ENCODE measurements at regions not wholly inside any gene's neighbourhood (a gene's known extent, or its start where the extent isn't known, plus 50 kb on each side); places are given as distances from the start of the nearest gene placed in this dataset.
A peak's percentile ranks its signal among the peaks of the same experiment; 100 is the strongest.

DNA sequence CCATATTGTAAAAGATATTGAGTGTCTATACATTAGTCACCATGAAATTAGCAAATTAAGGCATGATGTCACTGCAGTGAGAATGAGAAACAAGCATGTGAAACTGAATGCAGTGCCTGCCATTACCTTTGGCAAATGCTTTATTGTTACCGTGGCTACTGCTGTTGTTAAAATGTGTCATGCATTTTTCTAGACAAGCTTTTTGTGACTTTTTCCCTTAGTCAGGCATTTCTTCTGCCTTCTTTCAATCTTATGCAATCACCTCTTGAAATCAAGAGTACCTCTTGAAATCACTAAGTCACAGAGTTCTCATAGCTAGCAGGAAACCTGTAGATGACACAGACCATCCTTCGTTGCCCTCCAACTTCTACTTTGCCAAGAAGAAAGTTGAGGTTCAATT, 461.7 kb upstream of the TENM4 start:
- TF ChIP-seq POLR2A (IDR thresholded peaks at IDR 0.05) = no peak
- TF ChIP-seq, protein P1, sequence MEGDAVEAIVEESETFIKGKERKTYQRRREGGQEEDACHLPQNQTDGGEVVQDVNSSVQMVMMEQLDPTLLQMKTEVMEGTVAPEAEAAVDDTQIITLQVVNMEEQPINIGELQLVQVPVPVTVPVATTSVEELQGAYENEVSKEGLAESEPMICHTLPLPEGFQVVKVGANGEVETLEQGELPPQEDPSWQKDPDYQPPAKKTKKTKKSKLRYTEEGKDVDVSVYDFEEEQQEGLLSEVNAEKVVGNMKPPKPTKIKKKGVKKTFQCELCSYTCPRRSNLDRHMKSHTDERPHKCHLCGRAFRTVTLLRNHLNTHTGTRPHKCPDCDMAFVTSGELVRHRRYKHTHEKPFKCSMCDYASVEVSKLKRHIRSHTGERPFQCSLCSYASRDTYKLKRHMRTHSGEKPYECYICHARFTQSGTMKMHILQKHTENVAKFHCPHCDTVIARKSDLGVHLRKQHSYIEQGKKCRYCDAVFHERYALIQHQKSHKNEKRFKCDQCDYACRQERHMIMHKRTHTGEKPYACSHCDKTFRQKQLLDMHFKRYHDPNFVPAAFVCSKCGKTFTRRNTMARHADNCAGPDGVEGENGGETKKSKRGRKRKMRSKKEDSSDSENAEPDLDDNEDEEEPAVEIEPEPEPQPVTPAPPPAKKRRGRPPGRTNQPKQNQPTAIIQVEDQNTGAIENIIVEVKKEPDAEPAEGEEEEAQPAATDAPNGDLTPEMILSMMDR (IDR thresholded peaks at IDR 0.05) = no peak
- WGBS, 2 donors = 35 to 53% methylated on average over 2 of the region's 2 CpGs
- H3K4me3 ChIP-seq = no peak overlapping the region
- no peaks in the 10 kb centered on the region for H3K9me3 ChIP-seq
- intact Hi-C loops (cut with DNase I) = no loop called here
- no peaks in the 10 kb centered on the region for H3K36me3 ChIP-seq
- H3K4me1 ChIP-seq = no peaks in the 10 kb centered on the region
- H3K27ac ChIP-seq = no peak overlapping the region
- no peak for DNase-seq
- no peaks in the 10 kb centered on the region for H3K27me3 ChIP-seq

GRCh38 chr11:79897896-79898295, 457.1 kb upstream of the TENM4 start:
- Histone ChIP-seq H3K4me1 (peaks cover 0 to 7% (median 0%) of the 10 kb centered on the region in 3 donors), H3K9me3 (peaks cover 0 to 8% (median 0%) of the 10 kb centered on the region in 3 donors), H3K4me3 (no peak overlapping the region), H3K27me3 (no peaks in the 10 kb centered on the region), H3K36me3 (no peaks in the 10 kb centered on the region), H3K27ac (no peak overlapping the region)
- WGBS, 2 donors = 56% methylated on average over 1 of the region's 1 CpG
- no peak for DNase-seq
- TF ChIP-seq POLR2A (IDR thresholded peaks at IDR 0.05) = no peak
- intact Hi-C loops (cut with DNase I) = no loop called here

DNA sequence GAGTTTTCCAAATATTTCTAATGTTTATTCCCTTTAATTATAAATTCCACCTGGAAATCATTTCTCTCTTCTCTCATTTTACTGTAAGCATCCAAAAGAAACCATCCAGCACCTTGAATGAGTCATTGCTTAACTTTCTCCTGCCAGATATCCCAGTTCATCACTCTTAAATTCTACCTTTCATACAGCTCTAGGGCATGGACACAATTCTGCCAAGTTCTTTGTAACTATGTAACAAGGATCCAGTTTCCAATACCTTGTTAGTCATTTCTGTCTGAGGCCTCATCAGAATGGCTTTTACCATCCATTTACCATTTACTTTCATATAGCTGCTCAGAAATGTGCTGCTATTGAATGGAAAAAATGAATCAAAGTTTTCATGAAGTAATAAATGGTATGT, 455.4 kb upstream of the TENM4 start:
- TF ChIP-seq, protein P1 (IDR thresholded peaks at IDR 0.05) = no peak
- TF ChIP-seq POLR2A (IDR thresholded peaks at IDR 0.05) = no peak

DNA sequence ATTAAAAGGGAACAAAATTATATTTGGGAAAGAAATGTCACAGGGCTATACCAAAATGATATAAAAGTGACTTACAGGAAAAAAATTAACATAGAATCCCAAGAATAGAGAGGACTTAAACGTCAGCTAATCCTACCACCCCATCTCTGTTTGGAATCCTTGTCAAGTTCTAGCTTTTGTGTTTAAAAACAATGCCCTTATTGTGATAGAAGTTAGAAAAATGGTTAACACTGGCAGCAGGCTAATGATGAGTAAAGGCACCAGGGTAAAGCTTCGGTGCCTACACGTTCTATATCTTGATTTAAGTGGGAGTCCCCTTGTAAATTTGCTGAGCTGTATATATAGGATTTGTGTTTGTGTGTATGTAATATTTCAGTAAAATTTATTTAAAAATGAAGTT, 453.3 kb upstream of the TENM4 start:
- Histone ChIP-seq H3K9me3 (peaks cover 0 to 8% (median 0%) of the 10 kb centered on the region in 3 donors), H3K27ac (no peak overlapping the region), H3K36me3 (no peaks in the 10 kb centered on the region), H3K27me3 (no peaks in the 10 kb centered on the region), H3K4me1 (peaks cover 0 to 7% (median 0%) of the 10 kb centered on the region in 3 donors), H3K4me3 (no peak overlapping the region)
- WGBS, 2 donors = 51 to 61% methylated on average over 3 of the region's 3 CpGs
- no peak for TF ChIP-seq POLR2A (IDR thresholded peaks at IDR 0.05)
- TF ChIP-seq, protein P1 (IDR thresholded peaks at IDR 0.05) = no peak
- no peak for DNase-seq
- intact Hi-C loops (cut with DNase I) = no loop called here

More for the DNA sequence above, 455.4 kb upstream of the TENM4 start:
- H3K4me1 ChIP-seq = peaks cover 0 to 7% (median 0%) of the 10 kb centered on the region in 3 donors
- DNase-seq = no peak
- peak overlapping the region in 1 of 4 donors; percentile 25 for H3K27ac ChIP-seq
- no peaks in the 10 kb centered on the region for H3K36me3 ChIP-seq
- no peak overlapping the region for H3K4me3 ChIP-seq
- intact Hi-C loops (cut with DNase I) = no loop called here
- H3K27me3 ChIP-seq = no peaks in the 10 kb centered on the region
- H3K9me3 ChIP-seq = peaks cover 0 to 8% (median 0%) of the 10 kb centered on the region in 3 donors

DNA sequence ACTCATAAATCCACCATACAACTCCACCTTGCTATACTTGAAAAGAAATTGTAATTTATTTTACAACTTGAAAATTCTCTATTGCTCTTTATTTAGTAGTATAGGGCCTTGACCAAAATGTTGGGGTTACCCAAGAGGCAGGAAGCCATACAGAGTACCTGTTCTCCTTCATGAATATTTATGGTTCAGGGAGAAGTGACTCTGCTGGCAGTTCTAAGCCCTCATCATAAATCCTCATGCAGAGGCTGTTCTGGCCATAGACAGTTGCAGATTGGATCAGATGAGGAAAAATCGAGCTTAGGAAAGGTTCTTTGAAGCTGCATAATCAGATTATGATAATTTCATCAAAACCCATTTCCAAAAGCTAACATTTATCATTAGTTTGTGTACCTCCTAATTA, 449.4 kb upstream of the TENM4 start:
- H3K36me3 ChIP-seq = no peaks in the 10 kb centered on the region
- H3K27ac ChIP-seq = no peak overlapping the region
- DNase-seq = no peak
- H3K4me1 ChIP-seq = no peaks in the 10 kb centered on the region
- no peaks in the 10 kb centered on the region for H3K9me3 ChIP-seq
- H3K27me3 ChIP-seq = no peaks in the 10 kb centered on the region
- intact Hi-C loops (cut with DNase I) = no loop called here
- WGBS, 2 donors = 44 to 47% methylated on average over 1 of the region's 1 CpG
- TF ChIP-seq POLR2A (IDR thresholded peaks at IDR 0.05) = no peak
- TF ChIP-seq, protein P1 (IDR thresholded peaks at IDR 0.05) = no peak
- no peak overlapping the region for H3K4me3 ChIP-seq

DNA sequence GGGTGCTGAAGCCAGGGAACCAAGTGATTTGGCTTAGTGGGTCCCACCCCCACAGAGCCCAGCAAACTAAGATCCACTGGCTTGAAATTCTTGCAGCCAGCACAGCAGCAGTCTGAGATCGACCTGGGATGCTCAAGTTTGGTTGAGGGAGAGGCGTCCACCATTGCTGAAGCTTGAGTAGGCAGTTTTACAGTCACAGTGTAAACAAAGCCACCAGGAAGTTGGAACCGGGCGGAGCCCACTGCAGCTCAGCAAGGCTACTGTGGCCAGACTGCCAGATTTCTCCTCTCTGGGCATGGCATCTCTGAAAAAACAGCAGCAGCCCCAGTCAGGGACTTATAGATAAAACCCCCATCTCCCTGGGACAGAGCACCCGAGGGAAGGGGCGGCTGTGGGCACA, 424.1 kb upstream of the TENM4 start:
- DNase-seq = no peak
- H3K27me3 ChIP-seq = no peaks in the 10 kb centered on the region
- intact Hi-C loops (cut with DNase I) = no loop called here
- no peaks in the 10 kb centered on the region for H3K9me3 ChIP-seq
- H3K27ac ChIP-seq = no peak overlapping the region
- H3K36me3 ChIP-seq = no peaks in the 10 kb centered on the region
- no peaks in the 10 kb centered on the region for H3K4me1 ChIP-seq
- 67 to 70% methylated on average over 2 to 3 of the region's 6 CpGs for WGBS, 2 donors
- no peak overlapping the region for H3K4me3 ChIP-seq
- TF ChIP-seq POLR2A (IDR thresholded peaks at IDR 0.05) = no peak
- TF ChIP-seq, protein P1 (IDR thresholded peaks at IDR 0.05) = no peak
